Heart right ventricle (tissue), 16 donors: ENCODE measurements at regions not wholly inside any gene's neighbourhood (a gene's known extent, or its start where the extent isn't known, plus 50 kb on each side); places are given as distances from the start of the nearest gene placed in this dataset.

Source experiments
- ATAC-seq, 8 donors: fragments of 200-7000 bp; cut with Tn5 transposase; one replicate each; pipeline ENCODE4 v1.9.1; 2020; ENCODE audit warnings: mild to moderate bottlenecking in 8 of 8, moderate library complexity in 8 of 8, moderate number of reproducible peaks in 1 of 8
- DNase-seq, 2 donors: peaks; one replicate each; pipeline ENCODE4 v3.0.0-alpha.2; 2020
- H3K27ac ChIP-seq, 10 donors: fragments of 200-600 bp; sonication (generic) in 2 of 10; one replicate each; pipeline versions ENCODE4 v1.5.0 to v1.8.0; 2020 to 2022; ENCODE audit warnings: mild to moderate bottlenecking in 3 of 10
- H3K27me3 ChIP-seq, 7 donors: fragments of 200-600 bp; one replicate each; pipeline ENCODE4 v1.8.0; 2021 to 2022; ENCODE audit warnings: mild to moderate bottlenecking in 2 of 7
- H3K36me3 ChIP-seq, 9 donors: fragments of 200-600 bp; sonication (generic) in 1 of 9; one replicate each; pipeline versions ENCODE4 v1.5.0 to v1.8.0; 2020 to 2022; ENCODE audit warnings: mild to moderate bottlenecking in 2 of 9
- H3K4me1 ChIP-seq, 9 donors: fragments of 200-600 bp; sonication (generic) in 1 of 9; one replicate each; pipeline versions ENCODE4 v1.5.0 to v1.8.0; 2020 to 2022; ENCODE audit warnings: mild to moderate bottlenecking in 4 of 9
- H3K4me3 ChIP-seq, 10 donors: fragments of 200-600 bp; sonication (generic) in 2 of 10; one replicate each; pipeline versions ENCODE4 v1.5.0 to v1.8.0; 2020 to 2022; ENCODE audit warnings: mild to moderate bottlenecking in 7 of 10, moderate library complexity in 2 of 10
- H3K9me3 ChIP-seq, 11 donors: fragments of 200-600 bp in 10 of 11; sonication (generic) in 2 of 11; one replicate each; pipeline versions ENCODE4 v1.5.0 to v1.8.0; 2013 to 2022; ENCODE audit warnings: mild to moderate bottlenecking in 2 of 11, control low read depth in 1 of 11, moderate library complexity in 1 of 11
- WGBS, 2 donors: extraction: QIAGEN DNeasy Blood & Tissue Kit; methylation state at CpG; one replicate each; pipeline ENCODE4 v1.1.7; 2013; ENCODE audit warnings: inconsistent platforms in 1 of 2; 5-methylcytosine and 5-hydroxymethylcytosine counted together
- intact Hi-C, 10 donors: fragments of 100-400 bp; cut with DNase I; formaldehyde crosslinking; loops; one replicate each; pipeline versions ENCODE4 v1.11.1 to v1.14.2; 2022
- TF ChIP-seq, protein P1 (sequence below), 9 donors: fragments of 200-600 bp; sonication (generic) in 2 of 9; IDR thresholded peaks; one replicate each; pipeline versions ENCODE4 v1.5.0 to v1.8.0; 2021 to 2022; ENCODE audit warnings: antibody characterized with exemption in 9 of 9, mild to moderate bottlenecking in 5 of 9, moderate library complexity in 1 of 9
- donor health status: Arrhythmogenic right ventricular cardiomyopathy.
- donor health status: ischemic (EF 13 %, LVEDD 7.1; RV severe dilation, severe dysfunction).
- donor health status: healthy with polysubstance abuse.
- donor health status: DM: no; HTN: yes; CAD: no.
- donor health status: DM: no; HTN: no; CAD: no.
- donor health status: ischemic (EF 25% LVEDD 6.9; RV normal size, moderate dysfunction).
- donor health status: ischemic (EF 25% LVEDD 5.7; RV mildly dilated, moderate dysfunction).
- donor health status: healthy.
- donor health status: DM: yes; HTN: yes; CAD: no.
- donor health status: Ischemic cardiomyopathy.
- donor health status: ischemic (EF 35%, LVEDD 5.7; RV mildly dilated, moderate dysfunction).
- donor health status: nonischemic (EF 11% LVEDD 7.7; RV severe dilation, severe dysfunction).
- donor health status: DM: yes; HTN: yes; CAD: no.
- donor health status: PGD.
- donor health status: ischemic (EF 29% LVEDD 5.4; RV normal size, mild dysfunction).
- donor health status: nonischemic (EF 23%, LVEDD 6.1; RV moderate dilation, normal function).

DNA sequence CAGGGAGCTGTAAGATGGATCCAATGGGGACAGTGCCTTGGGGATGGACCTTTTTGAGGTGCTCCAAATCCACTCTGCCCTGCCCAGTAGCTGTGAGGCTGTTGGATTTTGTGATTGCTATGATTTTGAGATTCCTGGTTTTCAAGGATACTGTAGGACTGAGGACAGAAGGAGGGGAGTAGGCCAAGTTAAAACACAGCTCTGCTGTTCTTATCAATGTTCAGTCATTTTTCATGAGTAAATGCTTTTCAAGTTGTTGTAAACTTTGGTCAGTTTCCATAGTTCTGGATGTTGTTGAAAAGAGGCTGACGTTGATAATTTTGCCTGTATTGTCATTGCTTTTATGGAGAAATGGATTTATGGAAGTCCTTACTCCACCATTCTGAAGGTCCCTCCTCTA lies 361.2 kb downstream of the ZNF516 start:
- intact Hi-C loops, result loop anchor here in 1 of 10 donors (10.0 kb wide), 1 partner anchor 59 kb away; no protein-coding TSS in a partner anchor
- 77 to 79% methylated on average over 1 of the region's 1 CpG for WGBS, 2 donors
- no peak for ATAC-seq

DNA sequence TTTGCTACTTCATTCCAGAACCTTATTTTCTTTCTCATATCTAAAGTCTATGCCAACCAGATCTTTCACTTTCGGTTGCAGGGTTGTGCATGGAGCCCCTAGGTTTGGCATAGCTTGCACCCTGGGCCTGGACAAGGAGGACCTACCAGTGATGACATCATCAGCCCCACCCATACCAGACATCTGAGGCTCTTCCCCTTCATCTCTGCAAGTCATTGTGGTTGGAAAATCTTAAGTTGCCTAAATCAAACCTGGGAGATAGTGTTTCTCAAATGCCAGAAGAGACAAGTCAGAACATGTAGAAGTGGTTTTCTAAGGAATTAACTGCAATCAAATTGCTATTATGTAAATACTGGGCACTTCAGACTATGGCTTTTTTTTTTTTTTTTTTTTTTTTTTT lies 363.3 kb downstream of the ZNF516 start:
- ATAC-seq (no peak), DNase-seq (no peak)
- no peaks in the 10 kb centered on the region for H3K27me3 ChIP-seq
- no peak overlapping the region for H3K27ac ChIP-seq
- TF ChIP-seq, protein P1, sequence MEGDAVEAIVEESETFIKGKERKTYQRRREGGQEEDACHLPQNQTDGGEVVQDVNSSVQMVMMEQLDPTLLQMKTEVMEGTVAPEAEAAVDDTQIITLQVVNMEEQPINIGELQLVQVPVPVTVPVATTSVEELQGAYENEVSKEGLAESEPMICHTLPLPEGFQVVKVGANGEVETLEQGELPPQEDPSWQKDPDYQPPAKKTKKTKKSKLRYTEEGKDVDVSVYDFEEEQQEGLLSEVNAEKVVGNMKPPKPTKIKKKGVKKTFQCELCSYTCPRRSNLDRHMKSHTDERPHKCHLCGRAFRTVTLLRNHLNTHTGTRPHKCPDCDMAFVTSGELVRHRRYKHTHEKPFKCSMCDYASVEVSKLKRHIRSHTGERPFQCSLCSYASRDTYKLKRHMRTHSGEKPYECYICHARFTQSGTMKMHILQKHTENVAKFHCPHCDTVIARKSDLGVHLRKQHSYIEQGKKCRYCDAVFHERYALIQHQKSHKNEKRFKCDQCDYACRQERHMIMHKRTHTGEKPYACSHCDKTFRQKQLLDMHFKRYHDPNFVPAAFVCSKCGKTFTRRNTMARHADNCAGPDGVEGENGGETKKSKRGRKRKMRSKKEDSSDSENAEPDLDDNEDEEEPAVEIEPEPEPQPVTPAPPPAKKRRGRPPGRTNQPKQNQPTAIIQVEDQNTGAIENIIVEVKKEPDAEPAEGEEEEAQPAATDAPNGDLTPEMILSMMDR (IDR thresholded peaks at IDR 0.05), result no peak
- 87 to 93% methylated on average over 1 of the region's 1 CpG for WGBS, 2 donors
- H3K4me1 ChIP-seq, result no peaks in the 10 kb centered on the region
- intact Hi-C loops, result loop anchor here in 1 of 10 donors (10.0 kb wide), 1 partner anchor 57 kb away; no protein-coding TSS in a partner anchor
- peaks cover 0 to 8% (median 0%) of the 10 kb centered on the region in 11 donors for H3K9me3 ChIP-seq
- H3K36me3 ChIP-seq, result no peaks in the 10 kb centered on the region
- H3K4me3 ChIP-seq, result no peak overlapping the region

More for the DNA sequence above, 361.2 kb downstream of the ZNF516 start:
- H3K36me3 ChIP-seq, result no peaks in the 10 kb centered on the region
- TF ChIP-seq, protein P1 (IDR thresholded peaks at IDR 0.05), result no peak
- H3K27me3 ChIP-seq, result peaks cover 0 to 3% (median 0%) of the 10 kb centered on the region in 7 donors
- H3K9me3 ChIP-seq, result peaks cover 0 to 8% (median 0%) of the 10 kb centered on the region in 11 donors
- H3K4me3 ChIP-seq, result no peak overlapping the region
- no peaks in the 10 kb centered on the region for H3K4me1 ChIP-seq
- DNase-seq, result no peak
- no peak overlapping the region for H3K27ac ChIP-seq

DNA sequence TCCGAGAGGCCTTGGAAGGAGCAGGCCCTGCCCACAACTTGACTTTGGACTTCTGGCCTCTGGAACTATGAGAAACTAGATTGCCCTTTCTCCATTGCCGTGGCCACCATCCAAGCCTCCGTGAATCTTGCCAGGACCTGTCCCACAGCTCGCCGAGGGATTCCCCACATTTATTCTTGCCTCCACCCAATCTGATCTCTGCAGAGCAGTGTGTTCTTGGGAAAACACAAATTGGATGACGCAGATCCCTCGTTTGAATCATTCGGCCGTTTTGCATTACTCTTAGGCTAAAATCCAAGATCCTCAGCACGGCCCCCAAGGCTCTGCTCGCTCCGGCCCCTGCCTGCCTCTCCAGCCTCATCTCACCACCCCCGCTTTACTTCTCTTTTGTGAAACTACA lies 364.2 kb downstream of the ZNF516 start:
- H3K9me3 ChIP-seq, result peaks cover 0 to 8% (median 0%) of the 10 kb centered on the region in 11 donors
- H3K4me1 ChIP-seq, result no peaks in the 10 kb centered on the region
- intact Hi-C loops, result loop anchor here in 1 of 10 donors (10.0 kb wide), 1 partner anchor 56 kb away; no protein-coding TSS in a partner anchor
- DNase-seq (no peak), ATAC-seq (no peak)
- TF ChIP-seq, protein P1 (IDR thresholded peaks at IDR 0.05), result no peak
- WGBS, 2 donors, result 89 to 90% methylated on average over 13 of the region's 13 CpGs
- H3K4me3 ChIP-seq, result no peak overlapping the region
- H3K27ac ChIP-seq, result no peak overlapping the region
- H3K36me3 ChIP-seq, result no peaks in the 10 kb centered on the region
- H3K27me3 ChIP-seq, result no peaks in the 10 kb centered on the region

DNA sequence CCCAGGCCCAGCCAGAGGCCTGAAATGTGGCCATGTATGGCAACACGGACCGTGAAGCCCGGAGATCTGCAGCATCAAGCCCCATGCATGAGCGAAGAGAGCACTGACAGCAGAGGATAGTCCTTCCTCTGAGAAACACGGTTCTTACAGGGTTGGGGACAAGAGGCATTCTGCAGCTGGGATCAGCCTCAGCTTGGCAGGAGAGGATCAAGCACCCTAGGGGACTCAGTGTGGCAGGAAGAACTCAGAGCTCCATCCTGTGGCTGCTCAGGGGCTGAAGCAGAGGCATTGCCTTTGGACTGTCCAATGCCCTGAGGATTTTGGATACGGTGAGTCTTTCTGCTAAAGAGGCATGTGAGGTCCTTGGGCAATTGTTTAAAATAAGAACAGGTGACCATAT lies 368.7 kb downstream of the ZNF516 start:
- Histone ChIP-seq H3K36me3 (no peaks in the 10 kb centered on the region), H3K4me3 (no peak overlapping the region), H3K27ac (no peak overlapping the region), H3K27me3 (peaks cover 0 to 3% (median 0%) of the 10 kb centered on the region in 7 donors), H3K9me3 (no peaks in the 10 kb centered on the region), H3K4me1 (no peaks in the 10 kb centered on the region)
- TF ChIP-seq, protein P1 (IDR thresholded peaks at IDR 0.05), result peak in 7 of 9 donors; percentile 20 to 52 (median 28)
- 63 to 66% methylated on average over 6 of the region's 6 CpGs for WGBS, 2 donors
- peak; percentile 52 to 85 (median 68) for ATAC-seq
- intact Hi-C loops, result loop anchor here in 6 of 10 donors (2.0 to 10.0 kb wide), 4 partner anchors 232 to 244 kb away; no protein-coding TSS in a partner anchor
- peak in 1 of 2 donors; percentile 10 for DNase-seq
